NCI-H1417 (cell line): ENCODE measurements at regions not wholly inside any gene's neighbourhood (a gene's known extent, or its start where the extent isn't known, plus 50 kb on each side); places are given as distances from the start of the nearest gene placed in this dataset.
"Not testable (repeated sequence)": the region's sequence is repeated elsewhere in the genome, so short reads cannot be mapped to it uniquely, and the experiment has no call there.

Experiments used
- DNase-seq, 3 experiments: peaks; one replicate each; lab custom pipeline; 2025; lab: John Stamatoyannopoulos, UW

GRCh38 chr10:28391283-28391682, 88.4 kb upstream of the MPP7 start:
- DNase-seq, result no peak

- peak; percentile 34 to 67 (median 40) for DNase-seq
Observed at GRCh38 chr10:28393956-28394568, 91.2 kb upstream of the MPP7 start.

GRCh38 chr10:28396331-28396730, 93.5 kb upstream of the MPP7 start:
- DNase-seq, result no peak

- no peak for DNase-seq
Observed at GRCh38 chr10:28397229-28397628, 94.4 kb upstream of the MPP7 start.

- no peak for DNase-seq
Observed at GRCh38 chr10:28400176-28400575, 97.3 kb upstream of the MPP7 start.

- no peak for DNase-seq
Observed at GRCh38 chr10:28400681-28401080, 97.8 kb upstream of the MPP7 start.

- not testable (repeated sequence) for DNase-seq
Observed at GRCh38 chr10:28402611-28403073, 99.8 kb upstream of the MPP7 start.

- no peak for DNase-seq
Observed at GRCh38 chr10:28403090-28403489, 100.2 kb upstream of the MPP7 start.

- no peak for DNase-seq
Observed at GRCh38 chr10:28408237-28408777, 105.4 kb upstream of the MPP7 start.

GRCh38 chr10:28410420-28411135, 107.7 kb upstream of the MPP7 start:
- DNase-seq, result peak in 1 of 3 experiments; percentile 44

GRCh38 chr10:28411136-28411460, 108.2 kb upstream of the MPP7 start:
- DNase-seq, result no peak

- no peak for DNase-seq
Observed at GRCh38 chr10:28411648-28412047, 108.8 kb upstream of the MPP7 start.

- no peak for DNase-seq
Observed at GRCh38 chr10:28418069-28418468, 114.8 kb upstream of the WAC start.

- DNase-seq, result no peak
Observed at GRCh38 chr10:28425422-28425821, 107.5 kb upstream of the WAC start.

GRCh38 chr10:28426392-28427159, 106.3 kb upstream of the WAC start:
- DNase-seq, result no peak

GRCh38 chr10:28427376-28427775, 105.5 kb upstream of the WAC start:
- no peak for DNase-seq

- DNase-seq, result no peak
Observed at GRCh38 chr10:28429045-28429444, 103.9 kb upstream of the WAC start.

GRCh38 chr10:28429573-28430216, 103.2 kb upstream of the WAC start:
- DNase-seq, result no peak

- no peak for DNase-seq
Observed at GRCh38 chr10:28431139-28431538, 101.8 kb upstream of the WAC start.

GRCh38 chr10:28432210-28432676, 100.7 kb upstream of the WAC start:
- DNase-seq, result peak; percentile 17 to 72 (median 28)

- no peak for DNase-seq
Observed at GRCh38 chr10:28434063-28434462, 98.9 kb upstream of the WAC start.

- no peak for DNase-seq
Observed at GRCh38 chr10:28442403-28442802, 90.5 kb upstream of the WAC start.
